Dermis microvascular lymphatic vessel endothelial cell (primary cell): ENCODE measurements at regions not wholly inside any gene's neighbourhood (a gene's known extent, or its start where the extent isn't known, plus 50 kb on each side); places are given as distances from the start of the nearest gene placed in this dataset.
"Not testable (repeated sequence)": the region's sequence is repeated elsewhere in the genome, so short reads cannot be mapped to it uniquely, and the experiment has no call there.

Source experiments
- DNase-seq, 2 donors: peaks; one replicate each; pipeline versions ENCODE4 v3.0.0 to v3.0.0-alpha.2; 2010; ENCODE audit warnings: low read depth in 2 of 2

DNA sequence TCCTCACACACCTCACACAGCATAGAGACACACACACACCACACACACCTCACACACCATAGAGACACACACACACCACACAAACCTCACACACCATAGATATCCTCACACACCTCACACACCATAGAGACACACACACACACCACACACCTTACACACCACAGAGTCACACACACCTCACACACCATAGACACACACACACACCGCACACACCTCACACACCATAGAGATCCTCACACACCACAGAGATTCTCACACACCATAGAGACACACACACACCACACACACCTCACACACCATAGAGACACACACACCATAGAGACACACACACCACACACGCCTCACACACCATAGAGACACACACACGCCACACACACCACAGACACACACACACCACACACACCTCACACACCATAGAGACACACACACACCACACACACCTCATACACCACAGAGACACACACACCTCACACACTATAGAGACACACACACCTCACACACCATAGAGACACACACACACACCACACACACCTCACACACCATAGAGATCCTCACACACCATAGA is 270.6 kb downstream of the CYRIA start:
- no peak for DNase-seq

- DNase-seq = no peak
Observed at GRCh38 chr2:16394072-16394985, 271.3 kb downstream of the CYRIA start.

- no peak for DNase-seq
Observed at GRCh38 chr2:16393500-16394071, 272.0 kb downstream of the CYRIA start.

DNA sequence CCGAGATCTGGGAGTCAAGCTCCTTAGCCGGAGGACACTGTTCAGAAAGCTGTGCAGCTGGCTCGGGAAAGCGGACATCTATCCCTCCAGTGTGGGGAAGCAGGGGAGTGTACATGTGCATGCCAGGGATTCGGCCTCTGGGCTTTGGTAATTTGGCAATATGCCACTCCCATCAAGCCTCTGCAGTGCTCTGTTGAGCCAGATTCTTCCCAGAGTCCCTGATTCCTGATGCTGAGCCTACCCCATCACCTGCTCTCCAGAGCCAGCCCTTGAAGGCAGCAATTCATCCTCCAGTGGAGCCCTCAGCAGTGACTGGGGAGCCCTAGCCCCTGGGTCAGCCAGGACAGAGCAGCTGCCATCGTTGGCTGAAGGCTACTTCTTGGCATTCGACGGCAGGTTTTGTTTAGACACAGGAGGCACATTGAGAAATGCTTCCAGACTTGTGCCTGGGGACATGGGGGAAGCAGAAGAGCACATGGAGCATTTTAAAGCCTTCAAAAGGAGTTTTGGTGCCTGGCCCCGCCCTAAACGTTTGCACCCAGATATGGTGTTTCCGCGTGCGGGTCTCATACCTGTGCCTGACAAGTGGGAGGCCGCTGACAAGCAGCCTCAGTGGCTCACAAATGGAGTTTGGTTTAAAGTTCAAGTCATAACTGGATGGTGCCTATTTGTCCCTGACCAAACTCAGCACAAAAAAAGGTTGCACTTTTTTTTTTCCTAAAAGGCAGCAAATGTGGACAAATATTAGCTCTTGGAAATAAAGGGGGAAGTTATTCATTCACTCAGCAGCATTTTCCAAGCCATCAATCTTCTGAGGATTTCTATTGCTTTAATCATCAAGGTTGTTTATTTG is 272.8 kb downstream of the CYRIA start:
- DNase-seq = no peak

DNA sequence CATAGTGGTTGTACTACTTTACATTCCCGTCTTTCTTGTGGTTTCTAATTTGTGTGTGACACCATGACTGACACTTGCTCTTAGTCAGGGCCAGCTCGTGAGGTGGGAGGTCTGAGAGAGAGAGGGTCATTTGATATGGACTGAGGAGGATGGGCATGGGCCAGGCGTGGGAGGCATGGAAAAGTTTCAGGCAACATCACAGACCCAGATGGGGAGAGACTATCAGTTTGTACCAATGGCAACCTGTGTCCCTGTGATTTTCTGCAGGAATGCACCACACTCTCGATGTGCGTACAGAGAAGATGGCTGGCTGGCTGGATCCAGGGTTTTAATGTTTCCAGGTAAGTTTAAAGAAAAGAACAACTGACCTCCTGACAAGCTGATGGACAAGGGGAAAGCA is 273.6 kb downstream of the CYRIA start:
- no peak for DNase-seq

DNA sequence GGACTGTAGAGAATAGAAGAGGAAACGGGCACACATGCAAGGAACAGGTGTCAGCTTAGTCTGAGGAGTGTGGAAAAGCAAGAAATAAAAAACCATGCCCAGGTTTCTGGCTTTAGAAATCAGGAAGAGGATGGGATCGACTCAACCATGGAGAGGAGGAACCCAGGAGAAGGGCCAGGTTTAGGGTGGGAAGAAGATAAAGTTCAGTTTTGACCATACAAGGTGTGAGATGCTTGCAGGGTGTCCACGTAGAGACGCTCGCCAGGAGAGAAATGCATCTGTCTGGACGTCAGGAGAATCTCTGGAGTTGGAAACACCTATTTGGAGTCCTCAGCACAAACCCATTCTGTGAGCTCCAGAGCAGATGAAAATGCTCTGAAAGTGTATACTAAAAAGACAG is 275.1 kb downstream of the CYRIA start:
- DNase-seq = no peak

- DNase-seq = no peak
Observed at GRCh38 chr2:16389611-16390010, 276.0 kb downstream of the CYRIA start.

DNA sequence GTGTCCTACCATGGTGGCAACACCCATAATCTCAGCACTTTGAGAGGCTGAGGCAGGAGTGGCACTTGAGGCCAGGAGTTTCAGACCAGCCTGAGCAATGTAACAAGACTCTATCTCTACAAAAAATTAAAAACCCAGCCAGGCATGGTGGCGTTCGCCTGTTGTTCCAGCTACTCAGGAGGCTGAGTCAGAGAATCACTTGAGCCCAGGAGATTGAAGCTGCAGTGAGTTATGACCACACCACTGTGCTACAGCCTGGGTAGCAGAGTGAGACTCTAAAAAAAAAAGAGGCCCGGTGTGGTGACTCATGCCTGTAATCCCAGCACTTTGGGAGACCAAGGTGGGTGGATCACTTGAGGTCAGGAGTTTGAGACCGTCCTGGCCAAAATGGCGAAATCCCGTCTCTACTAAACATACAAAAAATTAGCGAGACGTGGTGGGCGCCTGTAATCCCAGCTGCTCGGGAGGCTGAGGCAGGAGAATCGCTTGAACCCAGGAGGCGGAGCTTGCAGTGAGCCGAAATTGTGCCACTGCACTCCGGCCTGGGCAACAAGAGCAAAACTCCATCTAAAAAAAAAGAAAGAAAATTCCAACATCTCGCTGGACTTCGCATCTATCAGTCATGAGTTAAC is 277.3 kb downstream of the CYRIA start:
- not testable (repeated sequence) for DNase-seq

DNA sequence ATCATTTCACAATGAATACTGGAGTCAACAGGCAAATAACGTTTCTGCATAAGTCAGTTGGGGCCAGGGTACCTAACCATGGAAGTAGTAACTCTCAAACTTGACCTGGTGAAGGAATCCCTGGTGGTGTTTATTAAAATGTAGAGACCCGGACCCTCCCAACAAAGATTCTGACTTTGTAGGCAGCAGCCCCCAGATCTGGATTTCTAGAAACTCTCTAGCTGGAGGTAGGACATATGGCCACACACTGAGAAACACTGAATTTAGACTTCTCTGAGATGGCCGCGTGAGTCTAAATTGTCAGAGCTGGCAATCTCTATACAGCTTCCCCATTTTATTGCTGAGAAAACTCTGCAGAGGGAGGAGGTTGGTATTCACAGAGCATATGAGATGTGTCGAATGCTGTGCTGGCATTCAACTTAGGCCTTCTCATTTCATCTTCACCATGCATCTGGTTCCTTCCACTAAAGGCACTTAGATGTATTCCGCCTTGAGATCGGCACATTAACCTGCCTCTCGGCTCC is 278.1 kb downstream of the CYRIA start:
- DNase-seq = no peak

DNA sequence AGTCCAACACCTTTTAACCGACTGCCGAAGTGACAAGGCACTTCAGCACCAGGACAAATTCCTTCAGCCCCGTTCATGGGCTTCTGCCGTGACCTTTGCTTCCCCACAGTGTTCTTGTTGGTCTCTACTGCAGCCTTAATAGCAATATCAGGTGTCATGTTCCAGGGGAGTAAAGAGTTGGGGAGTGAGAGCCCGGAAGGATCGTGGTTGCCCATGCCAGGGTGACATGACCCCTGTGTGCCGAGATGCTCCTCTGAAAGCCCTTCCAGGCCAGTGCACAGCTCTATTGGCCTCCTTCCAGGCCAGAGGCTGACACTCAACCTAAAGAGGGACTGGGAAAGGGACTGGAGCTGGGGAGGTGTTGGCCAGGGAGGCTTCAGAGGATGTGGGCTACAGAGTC is 279.2 kb downstream of the CYRIA start:
- DNase-seq = no peak

DNA sequence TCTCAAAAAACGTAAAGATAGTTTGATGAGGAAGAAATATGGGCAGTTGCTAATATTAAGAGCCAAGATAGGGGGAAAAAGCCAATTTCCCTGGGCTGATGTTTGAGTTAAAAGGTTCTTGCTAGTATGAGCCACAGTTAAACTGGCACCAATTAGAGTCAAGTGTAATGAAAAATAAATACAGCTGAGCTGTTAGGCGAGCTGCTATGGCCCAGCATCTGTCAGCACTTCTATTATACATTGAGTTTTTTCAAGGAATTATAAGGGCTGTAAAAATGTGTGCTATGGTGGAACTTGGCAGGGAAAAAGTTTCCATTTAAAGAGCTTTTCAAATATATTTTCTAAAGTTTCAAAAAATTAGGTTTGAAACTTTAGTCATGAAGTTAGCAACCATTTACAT is 279.6 kb downstream of the CYRIA start:
- no peak for DNase-seq

GRCh38 chr2:16385341-16385740 is 280.3 kb downstream of the CYRIA start:
- no peak for DNase-seq

- DNase-seq = no peak
Observed at GRCh38 chr2:16383411-16383810, 282.2 kb downstream of the CYRIA start.

- no peak for DNase-seq
Observed at GRCh38 chr2:16382451-16382850, 283.2 kb downstream of the CYRIA start.

- DNase-seq = no peak
Observed at GRCh38 chr2:16381511-16381910, 284.1 kb downstream of the CYRIA start.

DNA sequence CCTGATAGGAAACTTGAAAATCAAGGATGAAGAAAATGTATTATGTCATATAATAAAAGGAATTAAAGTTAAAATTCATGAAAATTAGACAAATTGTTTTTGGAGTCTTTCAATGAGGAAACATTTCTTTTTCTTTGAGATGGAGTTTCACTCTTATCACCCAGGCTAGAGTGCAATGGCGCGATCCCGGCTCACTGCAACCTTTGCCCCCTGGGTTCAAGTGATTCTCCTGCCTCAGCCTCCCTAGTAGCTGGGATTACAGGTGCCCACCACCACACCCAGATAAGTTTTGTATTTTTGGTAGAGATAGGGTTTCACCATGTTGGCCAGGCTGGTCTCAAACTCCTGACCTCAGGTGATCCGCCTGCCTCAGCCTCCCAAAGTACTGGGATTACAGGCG is 285.7 kb downstream of the CYRIA start:
- not testable (repeated sequence) for DNase-seq

- DNase-seq = not testable (repeated sequence)
Observed at GRCh38 chr2:16379061-16379460, 286.6 kb downstream of the CYRIA start.

GRCh38 chr2:16378031-16378430 is 287.6 kb downstream of the CYRIA start:
- no peak for DNase-seq

DNA sequence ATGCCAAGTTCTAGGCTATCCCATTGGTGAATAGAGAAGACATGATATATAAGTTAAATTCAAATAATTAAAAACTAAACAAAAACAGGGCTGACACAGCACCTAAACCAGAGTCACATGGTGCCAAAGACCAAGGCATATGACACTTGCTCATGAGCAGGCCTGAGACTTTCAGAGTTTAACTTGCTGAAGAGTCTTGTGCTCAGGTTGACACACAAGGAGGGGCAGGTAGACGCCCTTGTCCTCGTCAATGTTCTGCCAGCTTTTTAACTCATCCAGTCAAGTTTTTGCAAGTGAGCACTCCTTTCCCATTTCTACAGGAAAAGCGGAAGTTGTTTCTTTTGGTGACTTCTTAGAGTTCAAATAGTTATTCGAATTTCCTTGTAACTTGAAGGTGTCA is 289.7 kb downstream of the CYRIA start:
- DNase-seq = no peak

DNA sequence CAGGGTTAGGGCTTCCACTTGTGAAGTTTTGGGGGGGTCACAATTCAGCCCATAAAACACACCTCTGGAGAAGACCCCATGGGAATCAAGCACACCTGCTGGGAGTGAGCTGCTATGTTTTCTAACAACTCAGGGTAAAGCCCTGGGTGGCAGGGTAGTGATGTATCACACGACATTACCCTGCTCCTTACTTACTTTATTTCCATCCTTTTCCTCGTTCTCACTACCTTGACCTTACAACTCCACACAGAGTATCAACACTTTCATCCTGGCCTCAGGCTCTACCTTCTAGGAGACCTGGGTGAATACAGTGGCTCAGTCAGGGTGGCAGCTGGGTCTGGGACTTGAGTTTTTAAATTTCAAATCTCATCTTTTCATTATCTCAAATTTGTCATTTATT is 290.3 kb downstream of the CYRIA start:
- DNase-seq = no peak

GRCh38 chr2:16374671-16375070 is 291.0 kb downstream of the CYRIA start:
- no peak for DNase-seq
